ENCODE measurements at regions not wholly inside any gene's neighbourhood (a gene's known extent, or its start where the extent isn't known, plus 50 kb on each side); places are given as distances from the start of the nearest gene placed in this dataset.

GRCh38 chr1:4058122-4058521 is 158.1 kb upstream of the C1orf174 start:
- H3K4me3 ChIP-seq (ENCODE audit: low read depth, low read length): no peak overlapping the region
- TF ChIP-seq CTCF (IDR thresholded peaks at IDR 0.05; ENCODE audit: low read depth, low read length): no peak

GRCh38 chr1:4058706-4059105 is 158.6 kb upstream of the C1orf174 start:
- H3K4me3 ChIP-seq (ENCODE audit: low read depth, low read length): no peak overlapping the region
- no peak for TF ChIP-seq CTCF (IDR thresholded peaks at IDR 0.05; ENCODE audit: low read depth, low read length)

DNA sequence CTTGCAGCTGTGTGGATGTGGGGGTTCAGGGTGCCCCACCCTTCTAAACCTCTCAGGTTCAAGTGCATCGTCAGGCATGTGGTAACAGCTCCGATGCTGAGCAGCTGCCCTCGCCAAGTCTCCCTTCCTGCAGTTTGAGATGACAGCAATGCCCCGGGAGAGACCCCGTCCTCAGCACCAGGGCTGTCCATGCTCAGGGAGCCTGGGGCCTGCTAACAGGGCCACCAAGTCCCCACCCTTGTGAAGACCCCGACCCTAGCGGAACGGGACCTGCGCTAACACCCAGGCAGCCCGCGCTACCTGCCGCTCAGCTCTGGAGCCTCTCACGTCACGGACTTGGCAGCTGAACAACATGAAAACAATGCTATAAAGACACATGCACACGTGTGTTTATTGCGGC is 159.2 kb upstream of the C1orf174 start:
- H3K4me3 ChIP-seq (ENCODE audit: low read depth, low read length): no peak overlapping the region
- no peak for TF ChIP-seq CTCF (IDR thresholded peaks at IDR 0.05; ENCODE audit: low read depth, low read length)

GRCh38 chr1:4060850-4061249 is 160.8 kb upstream of the C1orf174 start:
- H3K4me3 ChIP-seq (ENCODE audit: low read depth, low read length): no peak overlapping the region

GRCh38 chr1:4061521-4062031 is 161.5 kb upstream of the C1orf174 start:
- H3K4me3 ChIP-seq (ENCODE audit: low read depth, low read length): no peak overlapping the region
- no peak for TF ChIP-seq CTCF (IDR thresholded peaks at IDR 0.05; ENCODE audit: low read depth, low read length)

More at GRCh38 chr1:4060850-4061249, 160.8 kb upstream of the C1orf174 start:
- TF ChIP-seq CTCF (IDR thresholded peaks at IDR 0.05; ENCODE audit: low read depth, low read length): no peak

DNA sequence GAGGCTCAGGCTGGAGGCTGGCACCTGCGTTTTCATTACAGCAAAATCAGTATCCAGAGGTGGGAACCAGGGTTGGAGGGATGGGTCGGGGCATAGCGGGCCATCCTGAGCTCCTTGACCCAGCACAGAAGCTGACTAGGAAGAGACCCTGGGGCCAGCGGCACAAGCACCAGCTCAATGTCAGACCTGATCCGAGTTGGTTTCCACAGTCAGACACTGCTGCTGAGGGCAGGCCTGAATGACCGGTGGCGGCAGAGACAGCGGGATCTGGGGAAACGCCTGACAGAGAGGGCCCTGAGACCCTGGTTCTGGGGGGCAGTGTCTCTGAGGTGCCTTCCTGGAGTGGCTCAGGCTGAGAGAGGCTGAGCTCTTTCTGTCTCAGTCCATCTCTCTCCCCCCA is 162.0 kb upstream of the C1orf174 start:
- H3K4me3 ChIP-seq (ENCODE audit: low read depth, low read length): no peak overlapping the region
- no peak for TF ChIP-seq CTCF (IDR thresholded peaks at IDR 0.05; ENCODE audit: low read depth, low read length)

DNA sequence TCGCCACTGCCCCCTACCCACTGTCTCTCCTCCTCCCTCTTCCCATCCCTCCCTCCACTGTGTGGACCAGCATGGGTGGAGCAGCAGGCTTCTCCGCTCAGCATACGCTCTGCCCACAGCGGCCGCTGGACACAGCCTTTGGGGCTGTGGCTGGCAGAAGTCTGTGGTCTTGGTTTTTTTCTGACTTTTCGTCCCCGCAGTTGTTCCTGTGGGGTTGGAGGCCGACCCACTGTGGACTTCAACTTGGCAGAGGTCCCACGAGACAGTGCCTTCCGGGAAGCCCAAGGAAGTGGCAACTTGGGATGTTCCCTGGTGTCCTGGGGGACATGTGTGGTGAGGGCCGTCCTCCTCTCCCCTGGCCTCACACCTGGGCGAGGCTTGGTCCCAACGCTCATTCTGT is 162.5 kb upstream of the C1orf174 start:
- no peak for TF ChIP-seq CTCF (IDR thresholded peaks at IDR 0.05; ENCODE audit: low read depth, low read length)
- no peak overlapping the region for H3K4me3 ChIP-seq (ENCODE audit: low read depth, low read length)
